Progenitor cell of endocrine pancreas (in vitro differentiated cells): ENCODE measurements at regions not wholly inside any gene's neighbourhood (a gene's known extent, or its start where the extent isn't known, plus 50 kb on each side); places are given as distances from the start of the nearest gene placed in this dataset.

Experiments
- DNase-seq: peaks from one replicate; pipeline ENCODE4 v3.0.0; 2021; ENCODE audit warnings: low spot score; ENCODE audit not compliant: unreplicated experiment
- H3K27ac Mint-ChIP-seq: 2 replicates; pipeline ENCODE4 v1.8.0; 2021; ENCODE audit warnings: mild to moderate bottlenecking, moderate library complexity, mixed read lengths
- H3K27me3 Mint-ChIP-seq: 2 replicates; pipeline ENCODE4 v1.8.0; 2021; ENCODE audit warnings: mixed read lengths
- H3K36me3 Mint-ChIP-seq: 2 replicates; pipeline ENCODE4 v1.8.0; 2022; ENCODE audit warnings: mixed read lengths; ENCODE audit not compliant: insufficient read depth
- H3K4me1 Mint-ChIP-seq: 2 replicates; pipeline ENCODE4 v1.8.0; 2021; ENCODE audit warnings: low read depth, mixed read lengths
- H3K4me3 Mint-ChIP-seq: 2 replicates; pipeline ENCODE4 v1.8.0; 2021; ENCODE audit warnings: low read depth, mild to moderate bottlenecking, moderate library complexity, mixed read lengths
- H3K9me3 Mint-ChIP-seq: 2 replicates; pipeline ENCODE4 v1.8.0; 2021; ENCODE audit warnings: low read depth, mixed read lengths
- TF ChIP-seq, protein P1 (sequence below): fragments of 200-600 bp; sonication (generic); IDR thresholded peaks from one replicate; pipeline ENCODE4 v1.5.0; 2021; ENCODE audit warnings: antibody characterized with exemption, mild to moderate bottlenecking; ENCODE audit not compliant: unreplicated experiment

GRCh38 chr12:116642683-116643082, 83.5 kb downstream of the MAP1LC3B2 start:
- H3K4me1 Mint-ChIP-seq, result peaks cover 1% of the 10 kb centered on the region
- no peak overlapping the region for H3K27ac Mint-ChIP-seq
- TF ChIP-seq, protein P1, sequence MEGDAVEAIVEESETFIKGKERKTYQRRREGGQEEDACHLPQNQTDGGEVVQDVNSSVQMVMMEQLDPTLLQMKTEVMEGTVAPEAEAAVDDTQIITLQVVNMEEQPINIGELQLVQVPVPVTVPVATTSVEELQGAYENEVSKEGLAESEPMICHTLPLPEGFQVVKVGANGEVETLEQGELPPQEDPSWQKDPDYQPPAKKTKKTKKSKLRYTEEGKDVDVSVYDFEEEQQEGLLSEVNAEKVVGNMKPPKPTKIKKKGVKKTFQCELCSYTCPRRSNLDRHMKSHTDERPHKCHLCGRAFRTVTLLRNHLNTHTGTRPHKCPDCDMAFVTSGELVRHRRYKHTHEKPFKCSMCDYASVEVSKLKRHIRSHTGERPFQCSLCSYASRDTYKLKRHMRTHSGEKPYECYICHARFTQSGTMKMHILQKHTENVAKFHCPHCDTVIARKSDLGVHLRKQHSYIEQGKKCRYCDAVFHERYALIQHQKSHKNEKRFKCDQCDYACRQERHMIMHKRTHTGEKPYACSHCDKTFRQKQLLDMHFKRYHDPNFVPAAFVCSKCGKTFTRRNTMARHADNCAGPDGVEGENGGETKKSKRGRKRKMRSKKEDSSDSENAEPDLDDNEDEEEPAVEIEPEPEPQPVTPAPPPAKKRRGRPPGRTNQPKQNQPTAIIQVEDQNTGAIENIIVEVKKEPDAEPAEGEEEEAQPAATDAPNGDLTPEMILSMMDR, result no peak
- no peaks in the 10 kb centered on the region for H3K9me3 Mint-ChIP-seq
- H3K27me3 Mint-ChIP-seq, result peaks cover 19% of the 10 kb centered on the region
- H3K36me3 Mint-ChIP-seq, result no peaks in the 10 kb centered on the region
- DNase-seq, result no peak
- no peak overlapping the region for H3K4me3 Mint-ChIP-seq

DNA sequence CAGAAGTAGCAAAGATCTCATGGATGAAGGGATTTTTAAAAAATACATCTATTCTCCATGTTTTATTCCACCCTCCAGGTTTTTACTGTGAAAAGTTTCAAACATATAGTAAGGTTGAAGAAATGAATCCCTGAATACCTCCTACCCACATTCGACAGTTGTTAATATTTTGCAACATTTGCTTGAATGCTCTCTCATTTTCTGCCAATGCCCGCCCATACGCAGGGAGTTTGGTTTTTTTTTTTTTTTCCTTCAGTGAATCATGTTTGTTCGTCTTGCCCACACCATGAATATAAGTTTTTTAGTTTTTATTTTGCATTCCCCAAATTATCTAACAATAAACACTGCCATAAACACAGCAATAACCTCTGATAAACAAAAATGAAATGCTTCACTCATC, 82.9 kb downstream of the MAP1LC3B2 start:
- TF ChIP-seq, protein P1, result no peak
- Mint-ChIP-seq H3K4me1 (peaks cover 3% of the 10 kb centered on the region), H3K4me3 (no peak overlapping the region), H3K36me3 (no peaks in the 10 kb centered on the region), H3K27me3 (peaks cover 14% of the 10 kb centered on the region), H3K27ac (no peak overlapping the region), H3K9me3 (no peaks in the 10 kb centered on the region)
- DNase-seq, result no peak

DNA sequence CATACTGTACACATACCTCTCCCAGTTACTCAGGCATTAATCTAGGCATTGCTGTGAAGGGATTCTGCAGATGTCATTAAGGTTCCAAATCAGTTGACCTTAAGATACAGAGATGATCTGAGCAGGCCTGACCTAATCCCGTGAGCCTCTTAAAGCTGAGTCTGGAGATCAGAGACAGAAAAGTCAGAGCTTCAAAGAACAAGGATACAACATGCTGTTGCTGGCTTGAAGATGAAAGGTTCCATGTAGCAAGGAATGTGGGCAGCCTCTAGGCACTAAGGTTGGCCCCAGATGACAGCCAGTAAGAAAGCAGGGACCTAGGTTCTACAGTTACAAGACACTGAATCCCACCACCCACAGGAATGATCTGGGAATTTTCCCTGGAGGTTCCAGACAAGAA, 81.1 kb downstream of the MAP1LC3B2 start:
- H3K9me3 Mint-ChIP-seq, result no peaks in the 10 kb centered on the region
- no peak overlapping the region for H3K27ac Mint-ChIP-seq
- H3K4me1 Mint-ChIP-seq, result peaks cover 18% of the 10 kb centered on the region
- DNase-seq, result no peak
- H3K36me3 Mint-ChIP-seq, result no peaks in the 10 kb centered on the region
- H3K4me3 Mint-ChIP-seq, result no peak overlapping the region
- H3K27me3 Mint-ChIP-seq, result peaks cover 3% of the 10 kb centered on the region
- TF ChIP-seq, protein P1, result no peak

DNA sequence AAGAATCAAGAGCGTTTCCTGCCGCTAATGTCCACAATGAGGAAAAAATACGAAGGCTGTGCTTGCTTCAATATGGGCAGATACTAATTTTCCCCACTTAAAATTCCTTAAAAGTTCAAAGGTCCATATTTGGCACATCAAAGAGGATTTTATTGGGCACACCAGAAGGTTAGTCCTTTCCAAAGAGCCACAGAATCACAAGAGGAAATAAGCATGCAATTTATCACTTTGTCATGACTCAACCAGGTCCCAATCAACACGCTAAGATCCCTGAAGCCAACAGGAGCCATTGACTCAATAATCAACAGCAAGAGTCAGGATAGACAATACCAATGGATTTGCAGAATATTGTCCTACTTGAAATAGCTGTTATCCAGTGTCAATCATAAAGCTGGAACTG, 80.6 kb downstream of the MAP1LC3B2 start:
- Mint-ChIP-seq H3K4me3 (no peak overlapping the region), H3K36me3 (no peaks in the 10 kb centered on the region), H3K9me3 (no peaks in the 10 kb centered on the region), H3K27me3 (no peaks in the 10 kb centered on the region), H3K27ac (no peak overlapping the region), H3K4me1 (peaks cover 18% of the 10 kb centered on the region)
- TF ChIP-seq, protein P1, result no peak
- DNase-seq, result no peak

- Mint-ChIP-seq H3K27me3 (peaks cover 7% of the 10 kb centered on the region), H3K36me3 (no peaks in the 10 kb centered on the region), H3K4me1 (peaks cover 22% of the 10 kb centered on the region), H3K4me3 (no peak overlapping the region), H3K9me3 (no peaks in the 10 kb centered on the region), H3K27ac (no peak overlapping the region)
- no peak for DNase-seq
- TF ChIP-seq, protein P1, result no peak
These were observed 79.2 kb downstream of the MAP1LC3B2 start for GRCh38 chr12:116638376-116638775.
